ENCODE measurements at regions not wholly inside any gene's neighbourhood (a gene's known extent, or its start where the extent isn't known, plus 50 kb on each side); places are given as distances from the start of the nearest gene placed in this dataset.

GRCh38 chr6:25105070-25105925 lies 169.5 kb upstream of the RIPOR2 start:
- TF ChIP-seq CTCF (IDR thresholded peaks at IDR 0.05; ENCODE audit: control extremely low read depth in 1 of 3, insufficient read depth in 1 of 3, low read depth in 1 of 3, low read length in 3 of 3): no peak
- TF ChIP-seq POLR2A (IDR thresholded peaks at IDR 0.05; ENCODE audit: control extremely low read depth in 1 of 2, low read depth in 2 of 2, low read length in 2 of 2): no peak
- TF ChIP-seq EZH2 (IDR thresholded peaks at IDR 0.05; ENCODE audit: low read depth, low read length, severe bottlenecking): no peak
- no peak for TF ChIP-seq SUZ12 (IDR thresholded peaks at IDR 0.05; ENCODE audit: low read length)
- TF ChIP-seq SRF (IDR thresholded peaks at IDR 0.05; ENCODE audit: low read depth, low read length): no peak
- TF ChIP-seq POLR2AphosphoS5 (IDR thresholded peaks at IDR 0.05; ENCODE audit: low read depth, low read length): no peak
- TF ChIP-seq KDM1A (IDR thresholded peaks at IDR 0.05; ENCODE audit: borderline replicate concordance, low read length): no peak
- no peak for TF ChIP-seq ATF3 (IDR thresholded peaks at IDR 0.05; ENCODE audit: insufficient read depth, low read depth, low read length)
- TF ChIP-seq GABPA (IDR thresholded peaks at IDR 0.05; ENCODE audit: borderline replicate concordance, insufficient read depth, low read length): no peak

Measured in H1 (cell line).